GM21515 (cell line): ENCODE measurements at regions not wholly inside any gene's neighbourhood (a gene's known extent, or its start where the extent isn't known, plus 50 kb on each side); places are given as distances from the start of the nearest gene placed in this dataset.
"Not testable (repeated sequence)": the region's sequence is repeated elsewhere in the genome, so short reads cannot be mapped to it uniquely, and the experiment has no call there.

Experiments
- ATAC-seq: cut with Tn5 transposase; IDR thresholded peaks from one replicate; pipeline ENCODE4 v1.9.1; 2021; ENCODE audit not compliant: unreplicated experiment

GRCh38 chr2:224151680-224152310, 112.7 kb upstream of the SERPINE2 start:
- no peak for ATAC-seq

GRCh38 chr2:224151161-224151560, 112.1 kb upstream of the SERPINE2 start:
- no peak for ATAC-seq

- not testable (repeated sequence) for ATAC-seq
Observed at GRCh38 chr2:224148058-224148457, 109.0 kb upstream of the SERPINE2 start.

GRCh38 chr2:224147174-224147573, 108.1 kb upstream of the SERPINE2 start:
- ATAC-seq: no peak

- no peak for ATAC-seq
Observed at GRCh38 chr2:224146356-224147160, 107.5 kb upstream of the SERPINE2 start.

- ATAC-seq: no peak
Observed at GRCh38 chr2:224145751-224146355, 106.8 kb upstream of the SERPINE2 start.

GRCh38 chr2:224143526-224143925, 104.4 kb upstream of the SERPINE2 start:
- no peak for ATAC-seq

GRCh38 chr2:224142397-224143312, 103.6 kb upstream of the SERPINE2 start:
- no peak for ATAC-seq

GRCh38 chr2:224141304-224141703, 102.2 kb upstream of the SERPINE2 start:
- ATAC-seq: no peak

GRCh38 chr2:224137208-224137607, 98.1 kb upstream of the SERPINE2 start:
- no peak for ATAC-seq

GRCh38 chr2:224136396-224136795, 97.3 kb upstream of the SERPINE2 start:
- ATAC-seq: no peak

GRCh38 chr2:224135881-224136280, 96.8 kb upstream of the SERPINE2 start:
- ATAC-seq: no peak

- no peak for ATAC-seq
Observed at GRCh38 chr2:224134003-224134734, 95.1 kb upstream of the SERPINE2 start.

- no peak for ATAC-seq
Observed at GRCh38 chr2:224133387-224133786, 94.3 kb upstream of the SERPINE2 start.

- no peak for ATAC-seq
Observed at GRCh38 chr2:224127871-224128501, 88.9 kb upstream of the SERPINE2 start.

- no peak for ATAC-seq
Observed at GRCh38 chr2:224126440-224126839, 87.4 kb upstream of the SERPINE2 start.

GRCh38 chr2:224126003-224126402, 86.9 kb upstream of the SERPINE2 start:
- ATAC-seq: no peak

- ATAC-seq: no peak
Observed at GRCh38 chr2:224122542-224122941, 83.5 kb upstream of the SERPINE2 start.

- ATAC-seq: no peak
Observed at GRCh38 chr2:224121406-224122067, 82.5 kb upstream of the SERPINE2 start.
